Bronchial epithelial cell (primary cell): ENCODE measurements at regions not wholly inside any gene's neighbourhood (a gene's known extent, or its start where the extent isn't known, plus 50 kb on each side); places are given as distances from the start of the nearest gene placed in this dataset.
"Not testable (repeated sequence)": the region's sequence is repeated elsewhere in the genome, so short reads cannot be mapped to it uniquely, and the experiment has no call there.

ENCODE experiments used
- DNase-seq: peaks from one replicate; pipeline ENCODE4 v3.0.0-alpha.2; 2010; ENCODE audit warnings: low read depth
- FAIRE-seq: peaks from 2 replicates; lab custom pipeline; 2011; peaks lifted over from hg19 to GRCh38; lab: Jason Lieb, UNC
- H3K27me3 ChIP-seq: 2 replicates; pipeline ENCODE4 v1.5.1; 2011; ENCODE audit warnings: low read length; ENCODE audit not compliant: control insufficient read depth, insufficient read depth
- H3K36me3 ChIP-seq: 2 replicates; pipeline ENCODE4 v1.5.1; 2011; ENCODE audit warnings: low read length; ENCODE audit not compliant: control insufficient read depth, insufficient read depth
- H3K4me3 ChIP-seq: 2 replicates; pipeline ENCODE4 v1.5.1; 2011; ENCODE audit warnings: mild to moderate bottlenecking, low read depth, low read length, control low read depth
- TF ChIP-seq, protein P1 (sequence below): IDR thresholded peaks from 2 replicates; pipeline ENCODE4 v1.5.1; 2011; ENCODE audit warnings: mild to moderate bottlenecking, moderate library complexity, low read length, control low read depth, inconsistent platforms; ENCODE audit not compliant: insufficient read depth, severe bottlenecking

DNA sequence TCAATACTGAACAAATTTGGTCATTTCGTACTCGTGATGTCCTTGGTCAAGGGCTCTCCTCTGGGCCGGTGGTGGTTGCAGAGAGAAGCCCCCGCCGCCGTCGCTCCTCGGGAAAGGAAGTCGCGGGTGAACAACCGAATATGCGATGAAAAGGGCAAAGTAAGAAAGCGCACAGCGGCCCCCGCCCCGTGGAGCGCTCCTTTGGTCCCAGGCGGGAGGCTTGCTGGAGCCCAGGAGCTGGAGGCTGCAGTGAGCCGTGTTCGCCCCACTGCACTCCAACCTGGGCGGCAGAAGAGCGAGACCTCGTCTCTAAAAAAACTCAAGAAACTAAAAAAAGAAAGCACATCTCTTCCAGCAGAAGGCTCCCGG is 108.4 kb upstream of the LARP1 start:
- H3K4me3 ChIP-seq: no peak overlapping the region
- no peaks in the 10 kb centered on the region for H3K27me3 ChIP-seq
- no peak for DNase-seq
- FAIRE-seq: no peak
- TF ChIP-seq, protein P1, sequence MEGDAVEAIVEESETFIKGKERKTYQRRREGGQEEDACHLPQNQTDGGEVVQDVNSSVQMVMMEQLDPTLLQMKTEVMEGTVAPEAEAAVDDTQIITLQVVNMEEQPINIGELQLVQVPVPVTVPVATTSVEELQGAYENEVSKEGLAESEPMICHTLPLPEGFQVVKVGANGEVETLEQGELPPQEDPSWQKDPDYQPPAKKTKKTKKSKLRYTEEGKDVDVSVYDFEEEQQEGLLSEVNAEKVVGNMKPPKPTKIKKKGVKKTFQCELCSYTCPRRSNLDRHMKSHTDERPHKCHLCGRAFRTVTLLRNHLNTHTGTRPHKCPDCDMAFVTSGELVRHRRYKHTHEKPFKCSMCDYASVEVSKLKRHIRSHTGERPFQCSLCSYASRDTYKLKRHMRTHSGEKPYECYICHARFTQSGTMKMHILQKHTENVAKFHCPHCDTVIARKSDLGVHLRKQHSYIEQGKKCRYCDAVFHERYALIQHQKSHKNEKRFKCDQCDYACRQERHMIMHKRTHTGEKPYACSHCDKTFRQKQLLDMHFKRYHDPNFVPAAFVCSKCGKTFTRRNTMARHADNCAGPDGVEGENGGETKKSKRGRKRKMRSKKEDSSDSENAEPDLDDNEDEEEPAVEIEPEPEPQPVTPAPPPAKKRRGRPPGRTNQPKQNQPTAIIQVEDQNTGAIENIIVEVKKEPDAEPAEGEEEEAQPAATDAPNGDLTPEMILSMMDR: no peak
- H3K36me3 ChIP-seq: no peaks in the 10 kb centered on the region

DNA sequence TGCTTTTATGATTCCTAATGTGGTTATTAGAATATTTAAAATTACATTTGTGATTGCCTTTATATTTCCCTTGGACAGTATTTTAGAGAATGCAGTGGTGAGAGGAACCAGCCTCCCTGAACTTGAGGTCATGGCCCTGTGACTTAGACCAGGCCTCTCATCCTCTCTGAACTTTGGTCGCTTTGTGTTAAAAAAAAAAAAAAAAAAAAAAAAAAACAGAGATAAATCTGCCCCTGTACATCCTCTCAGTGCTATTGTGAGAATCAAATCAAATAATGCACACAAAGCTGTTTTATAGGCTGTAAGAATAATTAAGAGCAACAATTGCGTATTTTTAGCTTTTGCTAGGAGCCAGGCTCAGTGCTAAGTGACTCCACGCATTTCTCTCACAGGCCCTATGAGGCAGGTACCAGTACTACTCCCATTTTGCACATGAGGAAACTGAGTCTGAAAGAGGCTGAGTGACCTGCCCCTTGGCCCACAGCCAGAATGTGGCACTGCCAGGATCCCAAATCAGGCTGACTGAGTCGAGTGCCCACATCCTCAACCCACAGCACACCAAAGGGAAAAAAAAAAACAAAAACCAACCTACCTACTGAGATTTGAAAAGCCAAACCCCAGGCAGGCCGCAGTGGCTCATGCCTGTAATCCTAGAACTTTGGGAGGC is 110.3 kb upstream of the LARP1 start:
- FAIRE-seq (no peak), DNase-seq (no peak)
- no peak overlapping the region for H3K4me3 ChIP-seq
- no peaks in the 10 kb centered on the region for H3K27me3 ChIP-seq
- no peaks in the 10 kb centered on the region for H3K36me3 ChIP-seq
- TF ChIP-seq, protein P1: no peak

DNA sequence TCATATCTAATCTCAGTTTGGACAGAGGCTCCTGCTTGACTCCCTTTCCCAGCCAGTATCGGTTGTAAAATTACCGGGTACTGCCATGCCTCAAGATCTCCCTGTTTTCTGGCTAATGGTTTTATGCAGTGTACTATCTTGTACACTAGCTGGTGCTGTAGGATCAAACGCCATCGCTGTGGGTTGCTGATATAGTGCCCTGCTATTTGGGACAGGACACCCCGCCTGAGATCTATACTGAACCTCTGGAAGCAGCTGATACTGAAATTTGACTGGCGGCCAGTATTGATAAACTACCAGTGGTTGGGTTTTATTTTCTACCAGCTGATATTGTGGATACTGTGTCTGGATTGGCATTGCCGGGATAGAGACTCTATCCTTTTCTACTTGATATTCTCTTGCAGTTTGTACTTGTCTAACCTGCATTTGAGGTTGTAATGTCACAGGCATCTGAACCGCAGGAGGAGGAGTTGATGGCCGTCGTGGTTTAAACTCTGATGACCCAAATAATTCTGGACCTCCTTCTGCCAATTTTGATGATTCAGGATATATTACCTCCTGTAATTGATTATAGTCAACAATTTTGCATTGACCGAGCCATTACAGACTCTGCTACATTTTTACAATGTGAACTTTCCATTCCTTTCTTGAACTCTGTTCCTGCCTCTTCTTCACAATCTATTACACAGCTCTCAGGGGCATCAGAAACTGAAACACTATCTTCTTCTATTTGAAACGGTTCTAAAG is 112.5 kb upstream of the LARP1 start:
- FAIRE-seq: no peak
- Histone ChIP-seq H3K36me3 (no peaks in the 10 kb centered on the region), H3K27me3 (no peaks in the 10 kb centered on the region), H3K4me3 (no peak overlapping the region)
- TF ChIP-seq, protein P1: peak; percentile 56
- DNase-seq: peak; percentile 22

DNA sequence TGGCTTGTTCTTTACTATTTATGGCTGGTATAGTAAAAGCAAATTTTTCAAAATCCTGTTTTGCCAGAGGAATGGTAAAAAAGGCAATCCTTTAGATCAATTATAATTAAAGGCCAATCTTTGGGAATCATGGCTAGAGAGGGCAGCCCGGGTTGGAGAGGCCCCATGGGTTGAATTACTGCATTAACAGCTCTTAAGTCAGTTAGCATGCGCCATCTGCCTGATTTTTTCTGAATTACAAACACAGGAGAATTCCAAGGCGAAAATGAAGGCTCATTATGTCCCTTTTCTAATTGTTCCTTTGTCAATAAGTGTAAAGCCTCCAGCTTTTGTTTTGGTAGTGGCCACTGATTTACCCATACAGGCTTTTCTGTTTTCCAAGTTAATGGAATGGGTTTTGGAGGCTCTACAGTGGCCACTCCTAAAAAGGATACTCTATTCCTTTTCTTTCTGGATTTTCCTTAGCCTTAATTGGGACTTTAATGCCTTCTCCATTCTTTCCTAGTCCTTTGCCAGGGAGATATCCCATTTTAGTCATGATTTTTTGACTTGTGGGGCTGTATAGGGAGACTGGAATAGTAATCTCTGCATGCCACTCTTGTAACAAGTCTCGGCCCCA is 114.9 kb upstream of the LARP1 start:
- not testable (repeated sequence) for H3K36me3 ChIP-seq, H3K4me3 ChIP-seq, H3K27me3 ChIP-seq, FAIRE-seq
- DNase-seq: peak; percentile 24
- TF ChIP-seq, protein P1: peak; percentile 55

DNA sequence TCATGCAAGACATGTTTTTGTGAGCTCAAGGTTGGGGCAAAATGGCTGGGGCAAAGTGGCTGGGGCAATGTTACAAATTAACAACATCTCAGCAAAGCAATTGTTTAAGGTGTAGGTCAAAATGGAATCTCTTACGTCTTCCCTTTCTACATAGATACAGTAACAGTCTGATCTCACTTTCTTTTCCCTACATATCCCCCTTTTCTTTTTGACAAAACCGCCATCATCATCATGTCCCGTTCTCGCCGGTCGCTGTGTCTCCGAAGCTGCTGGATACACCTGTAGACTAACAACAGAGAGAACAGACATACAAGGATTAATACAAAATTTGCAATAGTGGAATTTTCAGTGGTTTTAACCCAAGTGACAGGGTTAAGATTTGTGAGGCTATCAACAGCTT is 118.4 kb upstream of the LARP1 start:
- H3K4me3 ChIP-seq, FAIRE-seq, DNase-seq, H3K36me3 ChIP-seq, H3K27me3 ChIP-seq: not testable (repeated sequence)

DNA sequence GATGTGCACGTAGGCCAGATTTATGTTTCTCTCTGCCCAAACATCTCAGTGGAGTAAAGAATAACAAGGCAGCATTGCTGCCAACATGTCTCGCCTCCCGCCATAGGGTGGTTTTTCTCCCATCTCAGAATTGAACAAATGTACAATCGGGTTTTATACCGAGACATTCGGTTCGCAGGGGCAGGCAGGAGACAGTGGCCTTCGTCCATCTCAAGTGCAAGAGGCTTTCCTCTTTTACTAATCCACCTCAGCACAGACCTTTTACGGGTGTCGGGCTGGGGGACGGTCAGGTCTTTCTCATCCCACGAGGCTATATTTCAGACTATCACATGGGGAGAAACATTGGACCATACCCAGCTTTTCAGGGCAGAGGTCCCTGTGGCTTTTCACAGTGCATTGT is 118.9 kb upstream of the LARP1 start:
- H3K4me3 ChIP-seq, H3K36me3 ChIP-seq, DNase-seq, H3K27me3 ChIP-seq, FAIRE-seq: not testable (repeated sequence)

DNA sequence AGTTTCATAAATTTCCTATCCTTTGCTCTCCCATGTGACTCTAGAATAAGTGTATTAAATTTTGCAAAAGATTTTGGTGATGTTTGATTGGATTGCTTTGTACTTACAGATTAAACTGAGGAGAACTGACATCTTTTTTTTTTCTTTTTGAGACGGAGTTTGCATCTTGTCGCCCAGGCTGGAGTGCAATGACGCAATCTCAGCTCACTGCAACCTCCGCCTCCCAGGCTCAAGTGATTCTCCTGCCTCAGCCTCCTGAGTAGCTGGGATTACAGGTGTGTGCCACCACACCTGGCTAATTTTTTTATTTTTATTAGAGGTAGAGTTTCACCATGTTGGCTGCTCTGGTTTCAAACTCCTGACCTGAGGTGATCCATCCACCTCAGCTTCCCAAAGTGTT is 121.4 kb upstream of the LARP1 start:
- DNase-seq, H3K4me3 ChIP-seq, H3K36me3 ChIP-seq, FAIRE-seq, H3K27me3 ChIP-seq: not testable (repeated sequence)
